AG04450 (cell line): ENCODE measurements at regions not wholly inside any gene's neighbourhood (a gene's known extent, or its start where the extent isn't known, plus 50 kb on each side); places are given as distances from the start of the nearest gene placed in this dataset.

Source experiments
- CTCF ChIA-PET: fragments of 300-600, 350-600 bp; formaldehyde crosslinking; extraction: SDS; loops from one replicate; lab custom pipeline; 2022; ENCODE audit warnings: antibody characterized with exemption, inconsistent platforms; lab: Charles Lee
- POLR2A ChIA-PET: fragments of 350-600 bp; formaldehyde crosslinking; extraction: SDS; loops from one replicate; lab custom pipeline; 2021; ENCODE audit warnings: antibody characterized with exemption, inconsistent platforms; lab: Yijun Ruan, JAX
- DNase-seq: peaks from one replicate; pipeline ENCODE4 v3.0.0-alpha.2; 2011; ENCODE audit warnings: low read depth, low spot score
- H3K27ac ChIP-seq: one replicate; pipeline ENCODE4 v1.5.1; 2012; ENCODE audit warnings: low read depth, low read length, control low read depth
- H3K27me3 ChIP-seq: one replicate; pipeline ENCODE4 v1.6.0; 2012; ENCODE audit warnings: low read length; ENCODE audit not compliant: control insufficient read depth, insufficient read depth
- H3K4me3 ChIP-seq: 2 replicates; pipeline ENCODE4 v1.5.1; 2011; ENCODE audit warnings: mild to moderate bottlenecking, low read depth, low read length, control low read depth
- H3K9me3 ChIP-seq: 2 replicates; pipeline ENCODE4 v1.5.1; 2012; ENCODE audit warnings: low read length; ENCODE audit not compliant: control insufficient read depth, insufficient read depth
- TF ChIP-seq, protein P1 (sequence below): IDR thresholded peaks from 2 replicates; pipeline ENCODE4 v1.5.1; 2011; ENCODE audit warnings: low read depth, low read length, control low read depth, inconsistent platforms

DNA sequence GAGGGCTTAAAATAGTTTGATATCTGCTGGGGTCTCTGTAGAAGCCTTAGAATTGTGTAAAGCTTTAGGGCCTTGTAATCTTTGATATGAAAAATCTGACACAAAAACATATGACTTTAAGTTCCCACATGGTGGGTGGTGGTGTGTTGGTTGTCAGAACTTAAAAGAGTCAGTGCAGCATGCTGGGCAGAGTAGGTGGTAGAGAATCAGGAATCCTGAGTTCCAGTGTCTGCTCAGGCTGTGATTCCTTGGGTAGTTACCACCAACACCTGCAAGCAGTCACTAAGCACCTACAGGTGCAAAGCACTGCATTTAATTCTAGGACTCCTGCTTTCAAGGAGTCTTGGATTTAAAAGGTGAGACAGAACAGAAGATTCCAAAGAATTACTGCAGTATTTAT, 144.6 kb downstream of the ACER2 start:
- TF ChIP-seq, protein P1, sequence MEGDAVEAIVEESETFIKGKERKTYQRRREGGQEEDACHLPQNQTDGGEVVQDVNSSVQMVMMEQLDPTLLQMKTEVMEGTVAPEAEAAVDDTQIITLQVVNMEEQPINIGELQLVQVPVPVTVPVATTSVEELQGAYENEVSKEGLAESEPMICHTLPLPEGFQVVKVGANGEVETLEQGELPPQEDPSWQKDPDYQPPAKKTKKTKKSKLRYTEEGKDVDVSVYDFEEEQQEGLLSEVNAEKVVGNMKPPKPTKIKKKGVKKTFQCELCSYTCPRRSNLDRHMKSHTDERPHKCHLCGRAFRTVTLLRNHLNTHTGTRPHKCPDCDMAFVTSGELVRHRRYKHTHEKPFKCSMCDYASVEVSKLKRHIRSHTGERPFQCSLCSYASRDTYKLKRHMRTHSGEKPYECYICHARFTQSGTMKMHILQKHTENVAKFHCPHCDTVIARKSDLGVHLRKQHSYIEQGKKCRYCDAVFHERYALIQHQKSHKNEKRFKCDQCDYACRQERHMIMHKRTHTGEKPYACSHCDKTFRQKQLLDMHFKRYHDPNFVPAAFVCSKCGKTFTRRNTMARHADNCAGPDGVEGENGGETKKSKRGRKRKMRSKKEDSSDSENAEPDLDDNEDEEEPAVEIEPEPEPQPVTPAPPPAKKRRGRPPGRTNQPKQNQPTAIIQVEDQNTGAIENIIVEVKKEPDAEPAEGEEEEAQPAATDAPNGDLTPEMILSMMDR: no peak
- H3K27ac ChIP-seq: no peak overlapping the region
- no peaks in the 10 kb centered on the region for H3K9me3 ChIP-seq
- ChIA-PET POLR2A (no interaction called here), CTCF (no interaction called here)
- no peak for DNase-seq
- H3K4me3 ChIP-seq: no peak overlapping the region
- no peaks in the 10 kb centered on the region for H3K27me3 ChIP-seq

DNA sequence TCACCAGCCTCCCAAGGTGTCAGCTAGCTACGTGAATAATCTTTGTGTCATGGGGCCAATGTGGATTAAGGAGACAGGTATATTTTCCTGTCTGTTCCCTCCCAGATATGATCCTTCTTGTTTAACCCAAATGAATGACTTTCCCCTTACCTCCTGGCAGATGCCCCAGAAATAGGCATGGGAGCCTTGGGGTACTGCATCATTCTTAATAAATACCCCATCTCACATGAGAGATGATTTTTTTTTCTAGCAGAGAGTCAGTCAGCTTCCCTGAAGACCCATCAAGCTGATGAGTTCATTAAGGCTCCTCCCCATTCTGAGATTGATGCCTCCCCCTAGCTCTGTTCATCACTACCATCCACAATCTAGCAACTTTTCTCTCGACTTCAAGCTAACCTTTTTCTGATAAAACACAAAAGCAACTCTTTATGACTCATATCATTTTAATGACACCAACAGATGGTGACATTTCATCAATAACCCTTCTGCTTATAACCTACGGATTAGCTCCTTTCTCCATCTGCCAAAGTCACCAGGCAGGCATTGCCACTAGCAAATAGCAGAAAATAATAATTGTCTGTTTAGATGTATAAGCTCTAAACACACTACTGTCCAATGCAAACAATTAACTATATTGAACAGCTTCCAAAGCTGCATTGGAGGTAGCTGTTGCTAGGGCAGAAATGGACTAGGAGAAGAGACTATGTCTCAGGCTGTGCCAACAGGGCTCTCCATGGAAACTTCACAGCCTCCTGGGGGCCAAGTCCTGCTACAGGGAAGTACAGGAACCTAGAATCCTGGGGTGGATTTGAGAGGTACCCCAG, 143.7 kb downstream of the ACER2 start:
- ChIA-PET CTCF (no interaction called here), POLR2A (no interaction called here)
- H3K4me3 ChIP-seq: no peak overlapping the region
- H3K27me3 ChIP-seq: no peaks in the 10 kb centered on the region
- DNase-seq: no peak
- H3K27ac ChIP-seq: no peak overlapping the region
- H3K9me3 ChIP-seq: no peaks in the 10 kb centered on the region
- TF ChIP-seq, protein P1: no peak

DNA sequence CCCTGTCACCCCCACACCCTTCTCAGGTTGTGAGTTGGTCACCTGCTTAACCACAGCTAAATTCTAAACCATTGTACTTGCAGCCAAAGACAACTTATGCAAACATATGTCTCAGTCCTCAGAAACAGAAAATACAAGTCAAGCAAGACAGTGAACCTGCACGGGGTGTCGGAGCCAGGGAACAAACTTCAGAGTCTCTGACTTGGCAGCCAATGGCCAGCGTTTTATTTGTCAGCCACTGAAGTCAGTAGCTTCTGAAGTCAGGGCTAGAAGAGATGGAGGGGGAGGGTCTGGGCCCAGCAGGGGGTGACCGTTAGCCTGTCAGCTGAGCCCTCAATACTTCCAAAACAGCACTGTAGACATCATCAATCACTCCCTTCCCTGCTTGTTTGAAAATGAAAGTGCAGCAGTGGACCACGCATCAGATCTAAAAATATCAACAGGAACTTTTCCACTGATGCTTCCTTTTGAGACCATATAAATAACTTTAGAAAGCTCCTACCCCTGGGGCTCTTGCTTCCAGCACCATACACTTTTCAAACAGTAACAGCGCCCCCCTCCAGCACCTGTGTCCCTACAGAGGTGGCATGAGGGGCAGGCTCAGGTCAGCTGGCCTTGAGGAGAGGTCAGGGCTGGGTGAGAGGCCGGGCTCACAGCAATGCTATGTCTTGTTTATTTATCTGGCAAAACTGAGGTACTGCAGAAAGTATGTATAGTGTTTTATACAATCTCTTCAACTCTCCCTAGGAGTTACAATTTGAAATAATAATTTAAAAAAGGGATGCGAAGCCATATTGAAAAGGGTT, 142.5 kb downstream of the ACER2 start:
- no peak overlapping the region for H3K27ac ChIP-seq
- H3K27me3 ChIP-seq: no peaks in the 10 kb centered on the region
- CTCF ChIA-PET: no interaction called here
- TF ChIP-seq, protein P1: no peak
- DNase-seq: no peak
- POLR2A ChIA-PET: no interaction called here
- H3K4me3 ChIP-seq: no peak overlapping the region
- no peaks in the 10 kb centered on the region for H3K9me3 ChIP-seq

DNA sequence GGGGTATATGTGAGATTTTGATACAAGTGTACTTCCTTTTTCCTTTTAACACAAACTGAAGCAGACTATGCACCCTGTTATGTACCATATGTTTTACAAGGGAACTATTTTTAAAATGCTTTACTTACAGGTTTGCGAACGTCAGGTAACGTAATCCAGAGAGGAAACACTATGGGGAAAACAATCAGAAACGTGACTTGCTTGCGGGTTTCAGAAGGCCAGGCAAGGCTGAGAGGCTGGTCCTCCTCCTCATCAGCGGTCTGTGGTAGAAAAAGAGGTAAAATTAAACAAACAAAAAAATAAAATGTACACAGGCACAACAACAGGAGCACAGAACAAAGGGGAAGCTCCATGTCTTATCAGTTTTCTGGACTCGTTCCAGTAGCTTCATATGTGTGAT, 141.2 kb downstream of the ACER2 start:
- H3K9me3 ChIP-seq: no peaks in the 10 kb centered on the region
- H3K4me3 ChIP-seq: no peak overlapping the region
- TF ChIP-seq, protein P1: no peak
- CTCF ChIA-PET: no interaction called here
- DNase-seq: no peak
- H3K27ac ChIP-seq: no peak overlapping the region
- POLR2A ChIA-PET: no interaction called here
- H3K27me3 ChIP-seq: no peaks in the 10 kb centered on the region

DNA sequence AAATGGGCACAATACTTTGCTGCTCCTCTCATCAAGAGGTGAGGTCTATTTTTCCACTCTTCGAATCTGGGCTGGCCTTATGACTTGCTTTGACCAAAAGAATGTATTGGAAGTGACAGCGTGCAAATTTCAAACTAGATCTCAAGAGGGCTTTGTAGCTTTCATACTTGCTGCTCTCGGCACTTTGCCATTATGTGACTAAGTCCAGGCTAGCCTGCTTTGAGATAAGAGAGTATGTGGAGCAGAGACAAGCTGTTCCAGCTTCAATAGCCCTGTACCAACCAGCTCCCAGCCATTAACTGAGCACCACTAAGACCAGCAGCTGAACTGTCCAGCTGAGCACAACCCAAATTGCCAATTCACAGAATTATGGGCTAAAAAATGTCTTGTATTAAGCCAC, 124.6 kb downstream of the ACER2 start:
- H3K27me3 ChIP-seq: no peaks in the 10 kb centered on the region
- no peaks in the 10 kb centered on the region for H3K9me3 ChIP-seq
- ChIA-PET CTCF (no interaction called here), POLR2A (no interaction called here)
- DNase-seq: no peak
- TF ChIP-seq, protein P1: no peak
- no peak overlapping the region for H3K4me3 ChIP-seq
- H3K27ac ChIP-seq: no peak overlapping the region
